Psoas muscle (tissue), 7 donors: ENCODE measurements at regions not wholly inside any gene's neighbourhood (a gene's known extent, or its start where the extent isn't known, plus 50 kb on each side); places are given as distances from the start of the nearest gene placed in this dataset.
"Not testable (repeated sequence)": the region's sequence is repeated elsewhere in the genome, so short reads cannot be mapped to it uniquely, and the experiment has no call there.

ENCODE experiments used
- ATAC-seq, 4 donors: fragments of 200-7000 bp; cut with Tn5 transposase; one replicate each; pipeline ENCODE4 v1.9.1; 2020; ENCODE audit warnings: moderate library complexity in 3 of 4, mild to moderate bottlenecking in 2 of 4
- DNase-seq, 2 donors: peaks; one replicate each; pipeline ENCODE4 v3.0.0-alpha.2; 2020
- H3K27ac ChIP-seq: fragments of 200-600 bp; one replicate; pipeline ENCODE4 v1.8.0; 2022
- H3K27me3 ChIP-seq, 3 donors: fragments of 200-600 bp in 1 of 3; one replicate each; pipeline versions ENCODE4 v1.6.1 to v1.8.0; 2013 to 2022; ENCODE audit warnings: low read length in 2 of 3, mild to moderate bottlenecking in 2 of 3, moderate library complexity in 1 of 3; ENCODE audit not compliant: insufficient read depth in 3 of 3
- H3K36me3 ChIP-seq, 2 donors: fragments of 200-600 bp in 1 of 2; one replicate each; pipeline versions ENCODE4 v1.6.1 to v1.8.0; 2013 to 2022; ENCODE audit warnings: low read depth in 1 of 2, mild to moderate bottlenecking in 1 of 2, moderate library complexity in 1 of 2; ENCODE audit not compliant: insufficient read depth in 1 of 2
- H3K4me1 ChIP-seq: fragments of 200-600 bp; one replicate; pipeline ENCODE4 v1.8.0; 2022
- H3K4me3 ChIP-seq: fragments of 200-600 bp; one replicate; pipeline ENCODE4 v1.8.0; 2022; ENCODE audit warnings: mild to moderate bottlenecking
- H3K9me3 ChIP-seq: fragments of 200-600 bp; one replicate; pipeline ENCODE4 v1.8.0; 2022
- CTCF ChIP-seq: fragments of 200-600 bp; IDR thresholded peaks from one replicate; pipeline ENCODE4 v1.8.0; 2022; ENCODE audit warnings: antibody characterized with exemption
- WGBS, 3 donors: extraction: QIAGEN DNeasy Blood & Tissue Kit; methylation state at CpG; one replicate each; pipeline versions ENCODE4 v1.1.6 to v1.1.7; 2013; 5-methylcytosine and 5-hydroxymethylcytosine counted together
- intact Hi-C, 2 donors: fragments of 100-400 bp; cut with DNase I; formaldehyde crosslinking; loops; one replicate each; pipeline versions ENCODE4 v1.11.0 to v1.14.2; 2022
- donor health status: healthy with polysubstance abuse.
- donor health status: DM: no; HTN: no; CAD: no; lungs with moderate emphysema.
- donor health status: Bipolar disorder and iron deficiency.
- donor health status: healthy.
- donor health status: DM: yes; HTN: yes; CAD: no.
- donor health status: DM: no; HTN: no; CAD: no.
- donor health status: DM: yes; HTN: yes; CAD: no.

- H3K36me3 ChIP-seq, result no peaks in the 10 kb centered on the region
- intact Hi-C loops, result no loop called here
- no peak for TF ChIP-seq CTCF
- peaks cover 7% of the 10 kb centered on the region for H3K4me1 ChIP-seq
- H3K9me3 ChIP-seq, result no peaks in the 10 kb centered on the region
- DNase-seq (no peak), ATAC-seq (peak in 1 of 4 donors; percentile 39)
- no peaks in the 10 kb centered on the region for H3K27me3 ChIP-seq
- no peak overlapping the region for H3K27ac ChIP-seq
- H3K4me3 ChIP-seq, result no peak overlapping the region
Measured at GRCh38 chr7:86991093-86991769, 68.2 kb downstream of the ELAPOR2 start.

- intact Hi-C loops, result no loop called here
- no peak overlapping the region for H3K4me3 ChIP-seq
- TF ChIP-seq CTCF, result no peak
- ATAC-seq, result no peak
- H3K36me3 ChIP-seq, result no peaks in the 10 kb centered on the region
- H3K27me3 ChIP-seq, result no peaks in the 10 kb centered on the region
- no peaks in the 10 kb centered on the region for H3K4me1 ChIP-seq
- H3K9me3 ChIP-seq, result no peaks in the 10 kb centered on the region
- no peak for DNase-seq
- H3K27ac ChIP-seq, result no peak overlapping the region
- WGBS, 3 donors, result 86 to 89% (median 87%) methylated on average over 8 of the region's 8 CpGs
Measured at GRCh38 chr7:86989407-86989806, 70.0 kb downstream of the ELAPOR2 start.

DNA sequence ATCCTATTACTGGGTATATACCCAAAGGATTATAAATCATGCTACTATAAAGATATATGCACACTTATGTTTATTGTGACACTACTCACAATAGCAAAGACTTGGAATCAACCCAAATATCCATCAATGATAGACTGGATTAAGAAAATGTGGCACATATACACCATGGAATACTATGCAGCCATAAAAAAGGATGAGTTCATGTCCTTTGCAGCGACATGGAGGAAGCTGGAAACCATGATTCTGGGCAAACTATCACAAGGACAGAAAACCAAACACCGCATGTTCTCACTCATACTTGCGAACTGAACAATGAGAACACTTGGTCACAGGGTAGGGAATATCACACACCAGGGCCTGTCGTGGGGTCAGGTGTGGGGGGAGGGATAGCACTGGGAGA is 71.6 kb downstream of the ELAPOR2 start:
- ATAC-seq, H3K4me1 ChIP-seq, H3K27me3 ChIP-seq, H3K36me3 ChIP-seq, DNase-seq, H3K9me3 ChIP-seq, H3K27ac ChIP-seq, H3K4me3 ChIP-seq, intact Hi-C loops: not testable (repeated sequence)
- 91 to 94% (median 93%) methylated on average over 4 of the region's 4 CpGs for WGBS, 3 donors

- WGBS, 3 donors, result 82 to 92% (median 85%) methylated on average over 3 of the region's 3 CpGs
- H3K36me3 ChIP-seq, H3K4me1 ChIP-seq, H3K27ac ChIP-seq, DNase-seq, H3K9me3 ChIP-seq, H3K27me3 ChIP-seq, H3K4me3 ChIP-seq, ATAC-seq, intact Hi-C loops: not testable (repeated sequence)
Measured at GRCh38 chr7:86987358-86987757, 72.1 kb downstream of the ELAPOR2 start.

- DNase-seq, H3K4me1 ChIP-seq, ATAC-seq, H3K27ac ChIP-seq, H3K9me3 ChIP-seq, H3K27me3 ChIP-seq, H3K36me3 ChIP-seq, H3K4me3 ChIP-seq, intact Hi-C loops: not testable (repeated sequence)
- WGBS, 3 donors, result 82 to 93% (median 82%) methylated on average over 3 of the region's 3 CpGs
Measured at GRCh38 chr7:86985342-86985741, 74.1 kb downstream of the ELAPOR2 start.

DNA sequence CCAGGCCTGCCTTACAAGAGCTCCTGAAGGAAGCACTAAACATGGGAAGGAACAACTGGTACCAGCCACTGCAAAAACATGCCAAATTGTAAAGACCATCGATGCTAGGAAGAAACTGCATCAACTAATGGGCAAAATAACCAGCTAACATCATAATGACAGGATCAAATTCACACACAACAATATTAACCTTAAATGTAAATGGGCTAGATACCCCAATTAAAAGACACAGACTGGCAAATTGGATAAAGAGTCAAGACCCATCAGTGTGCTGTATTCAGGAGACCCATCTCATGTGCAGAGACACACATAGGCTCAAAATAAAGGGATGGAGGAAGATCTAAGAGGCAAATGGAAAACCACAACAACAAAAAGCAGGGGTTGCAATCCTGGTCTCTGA is 75.8 kb downstream of the ELAPOR2 start:
- WGBS, 3 donors, result 71 to 88% (median 83%) methylated on average over 1 of the region's 1 CpG
- ATAC-seq, result not testable (repeated sequence)

GRCh38 chr7:86981937-86982336 is 77.5 kb downstream of the ELAPOR2 start:
- H3K4me1 ChIP-seq, result peaks cover 16% of the 10 kb centered on the region
- intact Hi-C loops, H3K27ac ChIP-seq, H3K4me3 ChIP-seq, H3K9me3 ChIP-seq, H3K36me3 ChIP-seq, ATAC-seq, H3K27me3 ChIP-seq: not testable (repeated sequence)
- DNase-seq, result peak in 1 of 2 donors; percentile 32
- 80 to 94% (median 85%) methylated on average over 9 of the region's 9 CpGs for WGBS, 3 donors

More for the DNA sequence above, 75.8 kb downstream of the ELAPOR2 start:
- peaks cover 16% of the 10 kb centered on the region for H3K4me1 ChIP-seq
- H3K36me3 ChIP-seq, DNase-seq, H3K27ac ChIP-seq, H3K9me3 ChIP-seq, H3K27me3 ChIP-seq, H3K4me3 ChIP-seq, intact Hi-C loops: not testable (repeated sequence)
